Activated CD8-positive, alpha-beta memory T cell treated with anti-CD3 and anti-CD28 coated beads for 1 hour (primary cell): ENCODE measurements at regions not wholly inside any gene's neighbourhood (a gene's known extent, or its start where the extent isn't known, plus 50 kb on each side); places are given as distances from the start of the nearest gene placed in this dataset.

ENCODE experiments used
- DNase-seq, 2 donors: peaks; one replicate each; pipeline ENCODE4 v3.0.0-alpha.2; 2020; ENCODE audit warnings: low read depth in 1 of 2; ENCODE audit errors: extremely low read depth in 1 of 2

GRCh38 chr7:113715981-113716856 is 202.6 kb downstream of the PPP1R3A start:
- DNase-seq = no peak

DNA sequence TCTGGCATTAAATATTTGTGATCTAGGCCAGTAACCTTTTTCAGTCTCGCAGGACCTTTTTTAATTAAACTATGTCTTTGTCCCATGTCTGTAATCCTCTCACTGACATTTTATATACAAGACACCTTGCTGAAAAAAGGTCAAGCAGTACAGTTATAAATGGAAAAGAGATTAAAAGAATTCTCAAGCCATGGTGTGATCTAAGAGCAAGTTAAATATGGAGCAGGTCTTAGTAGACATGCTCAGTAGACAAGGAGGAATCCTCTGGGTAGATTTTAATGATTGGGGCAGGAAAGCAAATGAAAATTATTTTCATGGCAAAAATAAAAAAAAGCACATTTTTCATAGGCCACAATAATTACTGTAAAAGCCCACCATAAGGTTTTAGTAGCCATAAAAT is 203.5 kb downstream of the PPP1R3A start:
- no peak for DNase-seq

GRCh38 chr7:113710310-113711096 is 208.3 kb downstream of the PPP1R3A start:
- no peak for DNase-seq

DNA sequence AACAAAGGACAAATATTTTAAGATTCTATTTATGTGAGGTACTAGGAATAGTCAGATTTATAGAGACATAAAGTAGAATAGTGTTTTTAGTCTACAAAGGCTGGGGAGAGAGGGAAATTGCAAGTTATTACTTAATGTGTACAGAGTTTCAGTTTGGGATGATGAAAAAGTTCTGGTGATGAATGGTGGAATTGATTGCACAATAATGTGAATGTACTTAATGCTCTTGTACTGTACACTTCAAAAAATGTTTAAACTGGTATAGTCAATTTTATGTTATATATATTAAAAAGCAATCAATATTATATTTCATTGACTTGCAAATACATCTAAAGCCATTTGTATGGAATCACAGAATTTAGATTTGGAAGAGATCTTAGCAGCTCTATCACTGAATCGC is 213.4 kb downstream of the PPP1R3A start:
- no peak for DNase-seq

- no peak for DNase-seq
These were observed 220.1 kb downstream of the PPP1R3A start for GRCh38 chr7:113698556-113699220.

GRCh38 chr7:113694149-113694548 is 224.7 kb downstream of the PPP1R3A start:
- no peak for DNase-seq

GRCh38 chr7:113684165-113684564 is 234.6 kb downstream of the PPP1R3A start:
- no peak for DNase-seq

DNA sequence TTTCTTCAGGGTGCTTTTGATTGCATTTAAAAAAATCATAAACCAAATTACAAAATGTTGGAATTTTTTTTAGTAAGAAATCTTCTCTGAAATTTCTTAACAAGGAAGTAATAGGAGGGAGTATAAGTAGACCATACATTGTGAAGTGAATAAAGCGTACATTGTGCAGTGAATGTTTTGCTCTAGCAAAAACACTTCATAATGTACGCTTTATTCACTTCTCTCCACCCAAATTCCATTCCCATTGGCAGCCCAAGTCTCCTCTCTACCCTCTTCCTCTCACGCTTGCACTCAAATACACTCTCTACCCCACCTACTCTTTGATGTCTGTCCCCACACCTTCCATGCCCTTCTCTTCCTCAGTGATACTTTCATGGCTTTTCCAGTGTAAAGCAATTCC is 241.0 kb downstream of the PPP1R3A start:
- DNase-seq = no peak

- no peak for DNase-seq
These were observed 253.9 kb downstream of the PPP1R3A start for GRCh38 chr7:113664867-113665266.

DNA sequence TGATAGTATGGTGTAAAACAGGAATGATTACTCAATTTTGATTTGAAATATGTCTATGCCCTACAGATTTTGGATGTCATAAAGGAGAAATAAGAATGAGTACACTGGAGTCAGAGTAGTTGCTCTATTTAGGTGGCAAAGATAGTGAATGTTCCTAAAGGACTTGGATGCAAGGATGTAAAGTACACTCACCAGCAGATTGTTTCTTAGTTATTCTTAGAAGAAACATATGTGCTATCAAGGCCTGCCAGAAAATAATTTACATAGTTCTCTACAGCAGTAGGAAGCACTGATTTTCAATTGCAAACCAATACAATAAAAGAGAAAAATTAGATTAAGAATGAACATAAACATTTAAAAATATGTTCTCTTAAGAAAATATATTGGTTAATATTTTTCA is 259.4 kb downstream of the PPP1R3A start:
- DNase-seq = no peak

- no peak for DNase-seq
These were observed 261.2 kb downstream of the PPP1R3A start for GRCh38 chr7:113657603-113658002.

DNA sequence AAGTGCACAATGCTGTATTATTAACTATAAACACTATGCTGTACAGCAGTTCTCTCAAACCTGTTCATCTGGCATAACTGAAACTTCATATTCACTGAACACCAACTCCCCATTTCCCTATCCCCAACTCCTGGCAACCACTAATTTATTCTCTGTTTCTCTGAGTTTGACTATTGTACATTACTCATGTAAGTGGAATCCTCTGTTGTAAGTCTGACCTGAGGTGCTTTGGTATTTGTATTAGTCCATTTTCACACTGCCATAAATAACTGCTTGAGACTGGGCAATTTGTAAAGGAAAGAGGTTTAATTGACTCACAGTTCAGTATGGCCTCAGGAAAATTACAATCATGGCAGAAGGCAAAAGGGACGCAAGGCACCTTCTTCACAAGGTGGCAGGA is 266.3 kb downstream of the PPP1R3A start:
- no peak for DNase-seq

- no peak for DNase-seq
These were observed 269.3 kb downstream of the PPP1R3A start for GRCh38 chr7:113649556-113649955.

GRCh38 chr7:113639221-113639620 is 279.6 kb downstream of the PPP1R3A start:
- no peak for DNase-seq

GRCh38 chr7:113636727-113637421 is 281.9 kb downstream of the PPP1R3A start:
- no peak for DNase-seq

DNA sequence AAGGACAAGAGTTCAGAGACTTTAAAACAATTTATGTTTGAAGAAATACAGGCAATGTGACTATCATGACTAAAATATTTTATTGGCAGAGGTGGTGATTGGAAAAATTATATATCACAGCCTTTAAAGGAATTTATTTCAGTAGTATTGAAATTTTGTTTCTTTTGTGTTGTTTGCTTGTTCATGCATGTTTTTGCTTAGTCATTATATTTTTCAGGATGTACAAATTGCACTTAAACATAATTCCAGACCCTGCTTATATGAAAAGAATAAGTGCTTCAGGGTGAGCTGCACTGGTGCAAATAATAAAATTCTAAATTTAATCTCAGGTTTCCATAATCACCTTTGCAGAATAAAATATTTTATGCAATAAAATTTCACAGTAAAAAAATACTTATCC is 283.3 kb downstream of the PPP1R3A start:
- DNase-seq = no peak

DNA sequence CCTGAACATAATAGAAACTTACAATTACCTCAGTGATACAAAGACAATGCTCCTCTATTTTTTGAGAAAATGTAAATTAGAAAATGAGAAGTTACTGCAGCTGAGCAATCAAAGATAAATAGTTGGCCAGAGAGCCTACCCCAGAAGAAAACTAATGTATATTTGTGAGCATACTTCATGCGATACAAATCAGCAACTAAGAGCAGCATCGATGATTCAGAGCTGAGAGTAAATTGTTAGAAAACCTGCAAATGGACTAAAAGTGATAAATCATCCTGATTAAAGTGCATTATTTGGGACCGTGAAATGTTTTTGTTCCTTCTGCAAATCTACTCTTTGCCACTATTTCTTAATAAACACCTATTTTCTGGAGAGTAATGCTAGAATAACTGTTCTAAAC is 285.7 kb downstream of the PPP1R3A start:
- no peak for DNase-seq

- DNase-seq = no peak
These were observed 289.6 kb downstream of the PPP1R3A start for GRCh38 chr7:113628948-113629847.

GRCh38 chr7:113625494-113626102 is 293.2 kb downstream of the PPP1R3A start:
- no peak for DNase-seq

GRCh38 chr7:113622796-113623195 is 296.0 kb downstream of the PPP1R3A start:
- DNase-seq = no peak
